ENCODE measurements at regions not wholly inside any gene's neighbourhood (a gene's known extent, or its start where the extent isn't known, plus 50 kb on each side); places are given as distances from the start of the nearest gene placed in this dataset.

DNA sequence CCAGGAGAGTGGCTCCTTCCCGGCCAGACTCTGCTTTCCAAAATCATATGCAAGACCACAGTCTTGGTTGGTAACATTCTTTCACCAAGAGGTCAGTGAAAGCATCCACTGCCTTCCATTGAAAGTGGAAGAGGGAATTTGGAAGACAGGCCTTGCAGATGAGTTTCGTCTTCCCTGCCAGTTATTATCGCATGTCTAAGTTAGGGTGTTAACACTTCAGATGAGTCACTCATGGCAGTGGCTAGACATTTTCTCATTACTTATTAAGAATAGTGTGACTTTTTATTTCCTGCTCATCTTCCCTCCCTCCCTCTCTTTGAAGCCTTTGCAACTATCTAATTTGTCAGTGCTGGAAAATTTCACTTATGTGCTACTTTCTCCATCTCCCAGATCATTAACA lies 102.9 kb upstream of the EPB41L3 start:
- TF ChIP-seq ZBTB21 (tag by site-specific recombination; IDR thresholded peaks at IDR 0.05), result no peak
- TF ChIP-seq, protein P1, sequence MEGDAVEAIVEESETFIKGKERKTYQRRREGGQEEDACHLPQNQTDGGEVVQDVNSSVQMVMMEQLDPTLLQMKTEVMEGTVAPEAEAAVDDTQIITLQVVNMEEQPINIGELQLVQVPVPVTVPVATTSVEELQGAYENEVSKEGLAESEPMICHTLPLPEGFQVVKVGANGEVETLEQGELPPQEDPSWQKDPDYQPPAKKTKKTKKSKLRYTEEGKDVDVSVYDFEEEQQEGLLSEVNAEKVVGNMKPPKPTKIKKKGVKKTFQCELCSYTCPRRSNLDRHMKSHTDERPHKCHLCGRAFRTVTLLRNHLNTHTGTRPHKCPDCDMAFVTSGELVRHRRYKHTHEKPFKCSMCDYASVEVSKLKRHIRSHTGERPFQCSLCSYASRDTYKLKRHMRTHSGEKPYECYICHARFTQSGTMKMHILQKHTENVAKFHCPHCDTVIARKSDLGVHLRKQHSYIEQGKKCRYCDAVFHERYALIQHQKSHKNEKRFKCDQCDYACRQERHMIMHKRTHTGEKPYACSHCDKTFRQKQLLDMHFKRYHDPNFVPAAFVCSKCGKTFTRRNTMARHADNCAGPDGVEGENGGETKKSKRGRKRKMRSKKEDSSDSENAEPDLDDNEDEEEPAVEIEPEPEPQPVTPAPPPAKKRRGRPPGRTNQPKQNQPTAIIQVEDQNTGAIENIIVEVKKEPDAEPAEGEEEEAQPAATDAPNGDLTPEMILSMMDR (tag by site-specific recombination; IDR thresholded peaks at IDR 0.05), result no peak
